IMR-90 (cell line): ENCODE measurements at regions not wholly inside any gene's neighbourhood (a gene's known extent, or its start where the extent isn't known, plus 50 kb on each side); places are given as distances from the start of the nearest gene placed in this dataset.

Source experiments
- ATAC-seq: fragments of 200-7000 bp; cut with Tn5 transposase; 2 replicates; pipeline ENCODE4 v1.9.1; 2020; ENCODE audit warnings: low read depth, mild to moderate bottlenecking, moderate library complexity
- BruUV-seq: library from RNA; stranded (reverse); fragments of 400-500 nt; replicated peaks from 2 replicates; lab custom pipeline; 2021; lab: Mats Ljungman, UMichigan
- CTCF ChIA-PET: fragments of 300-600 bp; formaldehyde crosslinking; extraction: SDS; loops from one replicate; lab custom pipeline; 2021; ENCODE audit warnings: antibody characterized with exemption; lab: Yijun Ruan, JAX
- POLR2A ChIA-PET: fragments of 300-600 bp; sonication (Branson Sonifier 250); formaldehyde crosslinking; loops from one replicate; lab custom pipeline; 2022; ENCODE audit warnings: antibody characterized with exemption; ENCODE audit not compliant: unreplicated experiment; lab: Charles Lee
- DNase-seq: peaks from one replicate; pipeline ENCODE4 v3.0.0; 2013
- H2AFZ ChIP-seq: replicated peaks from 2 replicates; pipeline ENCODE3; 2013; ENCODE audit warnings: low read length, mild to moderate bottlenecking; ENCODE audit not compliant: poor library complexity
- H2AK5ac ChIP-seq: 2 replicates; pipeline ENCODE4 v1.6.1; 2013; ENCODE audit warnings: low read depth, low read length, inconsistent platforms
- H2AK9ac ChIP-seq: replicated peaks from 2 replicates; pipeline ENCODE3; 2013; ENCODE audit warnings: mild to moderate bottlenecking, low read depth, low read length, moderate library complexity; ENCODE audit not compliant: poor library complexity
- H2BK120ac ChIP-seq: 2 replicates; pipeline ENCODE4 v1.6.1; 2013; ENCODE audit warnings: low read depth, low read length, inconsistent platforms
- H2BK15ac ChIP-seq: 3 replicates; pipeline ENCODE4 v1.6.1; 2013; ENCODE audit warnings: low read depth, low read length, inconsistent platforms
- H2BK20ac ChIP-seq: 2 replicates; pipeline ENCODE4 v1.6.1; 2013; ENCODE audit warnings: low read depth, mild to moderate bottlenecking, inconsistent platforms, low read length, moderate library complexity
- H2BK5ac ChIP-seq: 2 replicates; pipeline ENCODE4 v1.6.1; 2013; ENCODE audit warnings: mild to moderate bottlenecking, low read depth, low read length, inconsistent platforms; ENCODE audit not compliant: poor library complexity, severe bottlenecking
- H3K14ac ChIP-seq: replicated peaks from 2 replicates; pipeline ENCODE4 v1.6.1; 2013; ENCODE audit warnings: low read depth, low read length, inconsistent platforms
- H3K18ac ChIP-seq: 2 replicates; pipeline ENCODE4 v1.6.1; 2013; ENCODE audit warnings: low read depth, low read length, control low read depth
- H3K23ac ChIP-seq: 2 replicates; pipeline ENCODE4 v1.6.1; 2013; ENCODE audit warnings: low read depth, low read length, inconsistent platforms
- H3K27ac ChIP-seq: 2 replicates; pipeline ENCODE4 v1.5.1; 2013; ENCODE audit warnings: mild to moderate bottlenecking, control low read depth, low read length; ENCODE audit not compliant: insufficient read depth
- H3K27me3 ChIP-seq: 2 replicates; pipeline ENCODE4 v1.6.1; 2013; ENCODE audit warnings: low read length; ENCODE audit not compliant: control insufficient read depth, insufficient read depth
- H3K36me3 ChIP-seq: 2 replicates; pipeline ENCODE4 v1.6.1; 2013; ENCODE audit warnings: low read length, mixed read lengths; ENCODE audit not compliant: control insufficient read depth, insufficient read depth
- H3K4ac ChIP-seq: 2 replicates; pipeline ENCODE4 v1.6.1; 2013; ENCODE audit warnings: low read depth, low read length, inconsistent platforms
- H3K4me1 ChIP-seq: 2 replicates; pipeline ENCODE4 v1.6.1; 2013; ENCODE audit warnings: low read length, mixed read lengths; ENCODE audit not compliant: control insufficient read depth, insufficient read depth
- H3K4me2 ChIP-seq: 2 replicates; pipeline ENCODE4 v1.6.1; 2013; ENCODE audit warnings: low read depth, mild to moderate bottlenecking, control low read depth, low read length, moderate library complexity
- H3K4me3 ChIP-seq: 2 replicates; pipeline ENCODE4 v1.5.1; 2013; ENCODE audit warnings: low read depth, mild to moderate bottlenecking, control low read depth, low read length, moderate library complexity; ENCODE audit not compliant: insufficient read depth
- H3K56ac ChIP-seq: 2 replicates; pipeline ENCODE4 v1.6.1; 2013; ENCODE audit warnings: low read length, inconsistent platforms; ENCODE audit not compliant: insufficient read depth; ENCODE audit errors: extremely low read depth
- H3K79me1 ChIP-seq, 2 experiments: 2 replicates each; pipeline ENCODE4 v1.6.1; 2013; ENCODE audit warnings: low read length in 2 of 2, inconsistent platforms in 1 of 2, low read depth in 1 of 2
- H3K9ac ChIP-seq: 2 replicates; pipeline ENCODE4 v1.6.1; 2013; ENCODE audit warnings: low read depth, low read length, control low read depth
- H3K9me1 ChIP-seq: 2 replicates; pipeline ENCODE4 v1.6.1; 2013; ENCODE audit warnings: low read length, inconsistent platforms; ENCODE audit not compliant: insufficient read depth
- H3K9me3 ChIP-seq: 2 replicates; pipeline ENCODE4 v1.6.1; 2013; ENCODE audit warnings: low read length; ENCODE audit not compliant: control insufficient read depth, insufficient read depth
- H4K20me1 ChIP-seq: 2 replicates; pipeline ENCODE4 v1.6.1; 2013; ENCODE audit warnings: low read length, inconsistent platforms; ENCODE audit not compliant: insufficient read depth
- H4K5ac ChIP-seq: 2 replicates; pipeline ENCODE4 v1.6.1; 2013; ENCODE audit warnings: mild to moderate bottlenecking, low read depth, low read length, control low read depth
- H4K8ac ChIP-seq, 2 experiments: 2 replicates each; pipeline ENCODE4 v1.6.1; 2013; ENCODE audit warnings: low read depth in 2 of 2, low read length in 2 of 2, control low read depth in 1 of 2, inconsistent platforms in 1 of 2
- H4K91ac ChIP-seq: 2 replicates; pipeline ENCODE4 v1.6.1; 2013; ENCODE audit warnings: low read depth, low read length, inconsistent platforms; ENCODE audit not compliant: insufficient read depth
- BHLHE40 ChIP-seq: fragments of 150-350 bp; IDR thresholded peaks from 2 replicates; pipeline ENCODE4 v1.6.1; 2016; ENCODE audit warnings: mild to moderate bottlenecking, low read depth, low read length
- CEBPB ChIP-seq: IDR thresholded peaks from 2 replicates; pipeline ENCODE4 v1.6.1; 2012; ENCODE audit warnings: low read depth, low read length, improper control_type of control experiment
- CHD1 ChIP-seq: IDR thresholded peaks from 2 replicates; pipeline ENCODE4 v1.6.1; 2012; ENCODE audit warnings: low read depth, low read length, improper control_type of control experiment
- FOS ChIP-seq: fragments of 150-350 bp; IDR thresholded peaks from 2 replicates; pipeline ENCODE4 v1.6.1; 2016; ENCODE audit warnings: low read depth, low read length
- MAFK ChIP-seq: IDR thresholded peaks from 2 replicates; pipeline ENCODE4 v1.6.1; 2012; ENCODE audit warnings: low read depth, low read length, improper control_type of control experiment
- MAZ ChIP-seq: IDR thresholded peaks from 2 replicates; pipeline ENCODE4 v1.6.1; 2012; ENCODE audit warnings: low read depth, mild to moderate bottlenecking, low read length, improper control_type of control experiment, moderate library complexity, borderline replicate concordance
- MXI1 ChIP-seq: IDR thresholded peaks from 2 replicates; pipeline ENCODE4 v1.6.1; 2012; ENCODE audit warnings: low read depth, mild to moderate bottlenecking, low read length, moderate library complexity, borderline replicate concordance
- NFE2L2 ChIP-seq: fragments of 150-350 bp; IDR thresholded peaks from 2 replicates; pipeline ENCODE4 v1.6.1; 2016; ENCODE audit warnings: low read depth, mild to moderate bottlenecking, low read length
- POLR2A ChIP-seq: IDR thresholded peaks from 2 replicates; pipeline ENCODE4 v1.6.1; 2012; ENCODE audit warnings: mild to moderate bottlenecking, low read depth, low read length
- RAD21 ChIP-seq: IDR thresholded peaks from 2 replicates; pipeline ENCODE4 v1.6.1; 2012; ENCODE audit warnings: low read length, improper control_type of control experiment
- RCOR1 ChIP-seq: IDR thresholded peaks from 2 replicates; pipeline ENCODE4 v1.6.1; 2012; ENCODE audit warnings: mild to moderate bottlenecking, low read length, improper control_type of control experiment; ENCODE audit not compliant: insufficient replicate concordance
- RFX5 ChIP-seq: IDR thresholded peaks from 2 replicates; pipeline ENCODE4 v1.8.0; 2012; ENCODE audit warnings: low read depth, mild to moderate bottlenecking, low read length, moderate library complexity
- SMC3 ChIP-seq: fragments of 150-350 bp; IDR thresholded peaks from 2 replicates; pipeline ENCODE4 v1.6.1; 2016; ENCODE audit warnings: low read depth, mild to moderate bottlenecking, antibody characterized with exemption, low read length, moderate library complexity
- WGBS, 2 experiments: methylation state at CpG; one replicate each; pipeline versions ENCODE4 v1.1.5 to v1.1.7; 2013; ENCODE audit warnings: missing lambda C conversion rate in 2 of 2; ENCODE audit not compliant: insufficient read length in 1 of 2; ENCODE audit errors: extremely low coverage in 2 of 2; 5-methylcytosine and 5-hydroxymethylcytosine counted together
- dilution Hi-C: fragments of 300-500 bp; cut with HindIII; formaldehyde crosslinking; loops from one replicate; pipeline ENCODE4 v1.14.3; 2018; ENCODE audit warnings: low sequenced_read_pairs; ENCODE audit not compliant: unreplicated experiment
- in situ Hi-C: fragments of 300-500 bp; cut with MboI; formaldehyde crosslinking; loops from 3 replicates; pipeline ENCODE4 v1.14.3; 2019; ENCODE audit warnings: low sequenced_read_pairs, inconsistent platforms, mixed read lengths
- intact Hi-C: fragments of 100-400 bp; cut with micrococcal nuclease; formaldehyde crosslinking; loops from 2 replicates; pipeline ENCODE4 v1.10.0; 2022
- TF ChIP-seq, protein P1 (sequence below): conservative IDR thresholded peaks from 2 replicates; pipeline ENCODE4 v1.5.1; 2012; ENCODE audit warnings: mild to moderate bottlenecking, low read depth, low read length, improper control_type of control experiment
- TF ChIP-seq, protein P2 (sequence below): fragments of 150-350 bp; IDR thresholded peaks from 2 replicates; pipeline ENCODE4 v1.6.1; 2017; ENCODE audit warnings: mild to moderate bottlenecking, antibody characterized with exemption, low read length, low read depth
- TF ChIP-seq, protein P3 (sequence below): fragments of 150-350 bp; IDR thresholded peaks from 2 replicates; pipeline ENCODE4 v1.6.1; 2016; ENCODE audit warnings: low read depth, mild to moderate bottlenecking, low read length, moderate library complexity, borderline replicate concordance

DNA sequence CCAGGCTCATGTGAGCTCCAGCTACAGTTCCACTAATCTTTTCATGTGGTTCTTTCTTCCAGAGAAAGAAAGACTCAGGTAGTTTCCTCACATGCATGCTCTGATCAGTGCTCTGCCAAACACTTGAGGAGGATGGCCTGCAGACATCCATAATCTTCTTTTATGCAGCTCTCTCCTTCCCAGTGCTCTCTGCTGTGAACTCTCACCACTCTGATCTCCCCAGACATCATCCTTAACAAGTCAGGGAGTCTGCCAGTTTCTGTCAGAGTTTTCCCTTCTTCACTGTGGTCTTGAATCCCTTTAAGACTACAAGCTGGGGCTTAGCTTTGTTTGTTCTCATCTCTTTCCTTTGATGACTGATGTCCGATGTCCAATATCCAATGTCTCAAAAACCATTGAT lies 203.4 kb upstream of the PRKCQ start:
- intact Hi-C loops (loop anchor here (10.0 kb wide), 1 partner anchor 481 kb away; no protein-coding TSS in a partner anchor), in situ Hi-C loops (loop anchor here (10.0 kb wide), 1 partner anchor 631 kb away; the partner anchor contains the start of gene SFMBT2), dilution Hi-C loops (no loop called here)
- Histone ChIP-seq H3K36me3 (no peaks in the 10 kb centered on the region), H2AK9ac (no peak overlapping the region), H3K4ac (0 out of 2 replicates have a peak overlapping the region, but pooled peaks have one; percentile 14), H2BK20ac (no peak overlapping the region), H2AK5ac (no peak overlapping the region), H4K5ac (0 out of 2 replicates have a peak overlapping the region, but pooled peaks have one; percentile 16), H4K91ac (peak overlapping the region; percentile 56), H3K27me3 (no peaks in the 10 kb centered on the region), H3K9me3 (no peaks in the 10 kb centered on the region), H3K4me3 (no peak overlapping the region), H2BK120ac (0 out of 2 replicates have a peak overlapping the region, but pooled peaks have one; percentile 1), H4K8ac (no peak overlapping the region; a peak in 2 of 4 replicates), H3K23ac (no peak overlapping the region), H3K4me2 (no peak overlapping the region), H3K56ac (no peak overlapping the region), H2BK5ac (no peak overlapping the region), H3K9ac (no peak overlapping the region), H2BK15ac (peak overlapping the region; percentile 11; the same call in 1 of the 3 replicates), H3K79me1 (peaks cover 8% of the 10 kb centered on the region in 2 experiments; a peak in 3 of 4 replicates), H3K4me1 (peaks cover 13% of the 10 kb centered on the region), H3K14ac (no peak overlapping the region; the same call in 1 of the 2 replicates), H2AFZ (no peak overlapping the region), H4K20me1 (no peaks in the 10 kb centered on the region), H3K9me1 (peaks cover 25% of the 10 kb centered on the region), H3K18ac (peak overlapping the region; percentile 27; the same call in 1 of the 2 replicates), H3K27ac (no peak overlapping the region)
- POLR2A ChIA-PET: no interaction called here
- DNase-seq: no peak
- no peak for TF ChIP-seq RAD21
- no peak for TF ChIP-seq MAFK
- no peak for TF ChIP-seq CEBPB
- TF ChIP-seq FOS: no peak
- TF ChIP-seq, protein P1, sequence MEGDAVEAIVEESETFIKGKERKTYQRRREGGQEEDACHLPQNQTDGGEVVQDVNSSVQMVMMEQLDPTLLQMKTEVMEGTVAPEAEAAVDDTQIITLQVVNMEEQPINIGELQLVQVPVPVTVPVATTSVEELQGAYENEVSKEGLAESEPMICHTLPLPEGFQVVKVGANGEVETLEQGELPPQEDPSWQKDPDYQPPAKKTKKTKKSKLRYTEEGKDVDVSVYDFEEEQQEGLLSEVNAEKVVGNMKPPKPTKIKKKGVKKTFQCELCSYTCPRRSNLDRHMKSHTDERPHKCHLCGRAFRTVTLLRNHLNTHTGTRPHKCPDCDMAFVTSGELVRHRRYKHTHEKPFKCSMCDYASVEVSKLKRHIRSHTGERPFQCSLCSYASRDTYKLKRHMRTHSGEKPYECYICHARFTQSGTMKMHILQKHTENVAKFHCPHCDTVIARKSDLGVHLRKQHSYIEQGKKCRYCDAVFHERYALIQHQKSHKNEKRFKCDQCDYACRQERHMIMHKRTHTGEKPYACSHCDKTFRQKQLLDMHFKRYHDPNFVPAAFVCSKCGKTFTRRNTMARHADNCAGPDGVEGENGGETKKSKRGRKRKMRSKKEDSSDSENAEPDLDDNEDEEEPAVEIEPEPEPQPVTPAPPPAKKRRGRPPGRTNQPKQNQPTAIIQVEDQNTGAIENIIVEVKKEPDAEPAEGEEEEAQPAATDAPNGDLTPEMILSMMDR: no peak
- no peak for TF ChIP-seq BHLHE40
- TF ChIP-seq NFE2L2: no peak
- no peak for TF ChIP-seq MXI1
- TF ChIP-seq MAZ: no peak
- TF ChIP-seq CHD1: no peak
- TF ChIP-seq, protein P2, sequence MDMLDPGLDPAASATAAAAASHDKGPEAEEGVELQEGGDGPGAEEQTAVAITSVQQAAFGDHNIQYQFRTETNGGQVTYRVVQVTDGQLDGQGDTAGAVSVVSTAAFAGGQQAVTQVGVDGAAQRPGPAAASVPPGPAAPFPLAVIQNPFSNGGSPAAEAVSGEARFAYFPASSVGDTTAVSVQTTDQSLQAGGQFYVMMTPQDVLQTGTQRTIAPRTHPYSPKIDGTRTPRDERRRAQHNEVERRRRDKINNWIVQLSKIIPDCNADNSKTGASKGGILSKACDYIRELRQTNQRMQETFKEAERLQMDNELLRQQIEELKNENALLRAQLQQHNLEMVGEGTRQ: no peak
- TF ChIP-seq RFX5: no peak
- TF ChIP-seq POLR2A: no peak
- no peak for TF ChIP-seq RCOR1
- TF ChIP-seq SMC3: no peak
- TF ChIP-seq, protein P3, sequence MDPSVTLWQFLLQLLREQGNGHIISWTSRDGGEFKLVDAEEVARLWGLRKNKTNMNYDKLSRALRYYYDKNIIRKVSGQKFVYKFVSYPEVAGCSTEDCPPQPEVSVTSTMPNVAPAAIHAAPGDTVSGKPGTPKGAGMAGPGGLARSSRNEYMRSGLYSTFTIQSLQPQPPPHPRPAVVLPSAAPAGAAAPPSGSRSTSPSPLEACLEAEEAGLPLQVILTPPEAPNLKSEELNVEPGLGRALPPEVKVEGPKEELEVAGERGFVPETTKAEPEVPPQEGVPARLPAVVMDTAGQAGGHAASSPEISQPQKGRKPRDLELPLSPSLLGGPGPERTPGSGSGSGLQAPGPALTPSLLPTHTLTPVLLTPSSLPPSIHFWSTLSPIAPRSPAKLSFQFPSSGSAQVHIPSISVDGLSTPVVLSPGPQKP: no peak
- ATAC-seq: no peak
- BruUV-seq: no TSS peak
- WGBS, 2 experiments: no CpG with 5 or more reads among the region's 1 CpG
- CTCF ChIA-PET: interaction anchor here (1.1 to 1.2 kb wide), 2 partner anchors 8 to 634 kb away, joined by 3 read pairs; no protein-coding TSS in a partner anchor
